Adrenal gland (tissue), 5 donors: ENCODE measurements at regions not wholly inside any gene's neighbourhood (a gene's known extent, or its start where the extent isn't known, plus 50 kb on each side); places are given as distances from the start of the nearest gene placed in this dataset.

Experiments
- POLR2A ChIP-seq, 2 donors: fragments of 450-650 bp; IDR thresholded peaks; one replicate each; pipeline ENCODE4 v1.6.1; 2017; ENCODE audit warnings: antibody characterized with exemption in 2 of 2, mild to moderate bottlenecking in 2 of 2, moderate library complexity in 1 of 2
- TF ChIP-seq, protein P1 (sequence below), 6 experiments: fragments of 450-650 bp in 4 of 6; fragments of 200-600 bp in 2 of 6; sonication (generic) in 1 of 6; IDR thresholded peaks; 1 replicate in 5 of 6; 2 replicates in 1 of 6; pipeline versions ENCODE4 v1.5.1 to v1.8.0; 2016 to 2021; ENCODE audit warnings: antibody characterized with exemption in 6 of 6, mild to moderate bottlenecking in 2 of 6, moderate library complexity in 1 of 6
- donor health status: DM: no; HTN: no; CAD: no.

DNA sequence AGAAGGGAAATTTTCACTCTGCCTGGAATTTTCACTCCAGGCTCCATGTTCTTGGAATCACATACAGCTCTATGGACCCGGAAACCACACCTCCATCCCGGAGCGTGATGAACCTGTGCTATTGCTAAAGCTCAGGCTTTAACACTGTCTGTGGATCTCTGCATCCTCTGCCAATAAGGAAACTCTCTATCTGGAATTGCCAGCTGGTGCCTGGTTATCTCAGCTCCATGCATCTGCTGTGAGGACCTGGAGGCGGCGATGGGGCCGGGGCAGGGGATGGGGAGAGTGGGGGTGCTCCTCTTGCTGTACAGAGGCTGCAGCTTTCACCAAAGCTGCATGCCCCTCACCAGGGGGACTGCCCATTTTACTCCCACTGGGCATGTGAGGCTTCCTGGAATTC, 754.0 kb upstream of the SOX11 start:
- TF ChIP-seq POLR2A (IDR thresholded peaks at IDR 0.05) = no peak
- TF ChIP-seq, protein P1, sequence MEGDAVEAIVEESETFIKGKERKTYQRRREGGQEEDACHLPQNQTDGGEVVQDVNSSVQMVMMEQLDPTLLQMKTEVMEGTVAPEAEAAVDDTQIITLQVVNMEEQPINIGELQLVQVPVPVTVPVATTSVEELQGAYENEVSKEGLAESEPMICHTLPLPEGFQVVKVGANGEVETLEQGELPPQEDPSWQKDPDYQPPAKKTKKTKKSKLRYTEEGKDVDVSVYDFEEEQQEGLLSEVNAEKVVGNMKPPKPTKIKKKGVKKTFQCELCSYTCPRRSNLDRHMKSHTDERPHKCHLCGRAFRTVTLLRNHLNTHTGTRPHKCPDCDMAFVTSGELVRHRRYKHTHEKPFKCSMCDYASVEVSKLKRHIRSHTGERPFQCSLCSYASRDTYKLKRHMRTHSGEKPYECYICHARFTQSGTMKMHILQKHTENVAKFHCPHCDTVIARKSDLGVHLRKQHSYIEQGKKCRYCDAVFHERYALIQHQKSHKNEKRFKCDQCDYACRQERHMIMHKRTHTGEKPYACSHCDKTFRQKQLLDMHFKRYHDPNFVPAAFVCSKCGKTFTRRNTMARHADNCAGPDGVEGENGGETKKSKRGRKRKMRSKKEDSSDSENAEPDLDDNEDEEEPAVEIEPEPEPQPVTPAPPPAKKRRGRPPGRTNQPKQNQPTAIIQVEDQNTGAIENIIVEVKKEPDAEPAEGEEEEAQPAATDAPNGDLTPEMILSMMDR (IDR thresholded peaks at IDR 0.05) = no peak
